ENCODE measurements at regions not wholly inside any gene's neighbourhood (a gene's known extent, or its start where the extent isn't known, plus 50 kb on each side); places are given as distances from the start of the nearest gene placed in this dataset.

DNA sequence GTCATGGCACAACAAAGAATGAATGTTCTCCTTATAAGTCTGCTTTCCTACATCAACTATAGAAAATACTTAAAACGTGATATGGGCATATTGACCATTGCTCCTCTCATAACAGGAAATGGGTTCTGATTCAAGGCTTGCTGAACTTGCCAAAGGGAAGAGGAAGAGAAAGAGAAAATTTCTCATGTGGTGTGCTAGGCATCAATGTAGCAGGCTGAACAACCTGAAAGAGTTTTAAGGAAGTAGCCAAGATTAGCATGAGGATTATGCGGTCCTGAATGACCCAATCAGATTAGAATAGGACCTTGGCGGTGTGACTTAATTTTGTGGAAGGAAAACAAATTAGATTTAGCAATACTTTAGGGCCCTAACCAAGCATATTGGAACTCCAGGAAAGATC, 617.7 kb upstream of the CDH11 start:
- TF ChIP-seq NRF1 (IDR thresholded peaks at IDR 0.05; ENCODE audit: low read depth, low read length) (no peak), TEAD4 (IDR thresholded peaks at IDR 0.05; ENCODE audit: low read depth, low read length) (no peak), EZH2 (IDR thresholded peaks at IDR 0.05; ENCODE audit: low read depth, low read length, severe bottlenecking) (no peak), CTCF (IDR thresholded peaks at IDR 0.05; ENCODE audit: control extremely low read depth in 1 of 3, insufficient read depth in 1 of 3, low read depth in 1 of 3, low read length in 3 of 3) (no peak), POLR2A (IDR thresholded peaks at IDR 0.05; ENCODE audit: control extremely low read depth in 1 of 2, low read depth in 2 of 2, low read length in 2 of 2) (no peak), BRCA1 (IDR thresholded peaks at IDR 0.05; ENCODE audit: low read depth, low read length) (no peak), POLR2AphosphoS5 (IDR thresholded peaks at IDR 0.05; ENCODE audit: low read depth, low read length) (no peak), JUN (IDR thresholded peaks at IDR 0.05; ENCODE audit: low read depth, low read length) (no peak)

All from H1 (cell line).